ENCODE measurements at regions not wholly inside any gene's neighbourhood (a gene's known extent, or its start where the extent isn't known, plus 50 kb on each side); places are given as distances from the start of the nearest gene placed in this dataset.

DNA sequence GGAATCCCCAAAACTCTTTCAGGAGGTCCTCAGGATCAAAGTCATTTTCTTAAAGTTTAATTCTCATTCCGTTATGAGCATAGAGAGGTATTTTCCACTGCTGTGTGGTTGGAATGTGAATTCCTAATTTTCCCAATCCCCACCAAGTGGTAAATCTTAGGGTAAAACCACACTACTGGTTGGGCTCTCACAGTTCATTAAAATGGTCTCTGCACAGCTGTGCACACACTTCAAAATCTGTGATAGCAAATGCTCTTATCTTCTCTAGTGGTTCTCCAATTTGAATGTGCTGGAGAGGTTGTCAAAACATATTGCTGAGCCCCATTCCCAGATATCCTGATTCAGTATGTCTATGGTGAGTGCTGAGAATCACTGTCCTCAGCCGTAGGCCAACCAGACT lies 189.1 kb downstream of the BMP4 start:
- TF ChIP-seq, protein P1, sequence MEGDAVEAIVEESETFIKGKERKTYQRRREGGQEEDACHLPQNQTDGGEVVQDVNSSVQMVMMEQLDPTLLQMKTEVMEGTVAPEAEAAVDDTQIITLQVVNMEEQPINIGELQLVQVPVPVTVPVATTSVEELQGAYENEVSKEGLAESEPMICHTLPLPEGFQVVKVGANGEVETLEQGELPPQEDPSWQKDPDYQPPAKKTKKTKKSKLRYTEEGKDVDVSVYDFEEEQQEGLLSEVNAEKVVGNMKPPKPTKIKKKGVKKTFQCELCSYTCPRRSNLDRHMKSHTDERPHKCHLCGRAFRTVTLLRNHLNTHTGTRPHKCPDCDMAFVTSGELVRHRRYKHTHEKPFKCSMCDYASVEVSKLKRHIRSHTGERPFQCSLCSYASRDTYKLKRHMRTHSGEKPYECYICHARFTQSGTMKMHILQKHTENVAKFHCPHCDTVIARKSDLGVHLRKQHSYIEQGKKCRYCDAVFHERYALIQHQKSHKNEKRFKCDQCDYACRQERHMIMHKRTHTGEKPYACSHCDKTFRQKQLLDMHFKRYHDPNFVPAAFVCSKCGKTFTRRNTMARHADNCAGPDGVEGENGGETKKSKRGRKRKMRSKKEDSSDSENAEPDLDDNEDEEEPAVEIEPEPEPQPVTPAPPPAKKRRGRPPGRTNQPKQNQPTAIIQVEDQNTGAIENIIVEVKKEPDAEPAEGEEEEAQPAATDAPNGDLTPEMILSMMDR (IDR thresholded peaks at IDR 0.05; ENCODE audit: borderline replicate concordance, extremely low read depth, insufficient read depth) = no peak
- Histone ChIP-seq H3K4me1 (ENCODE audit: control insufficient read depth in 2 of 3, insufficient read depth in 2 of 3, low read depth in 1 of 3, low read length in 3 of 3) (no peaks in the 10 kb centered on the region), H3K9me3 (ENCODE audit: control insufficient read depth in 2 of 3, insufficient read depth in 1 of 3, low read length in 3 of 3) (no peaks in the 10 kb centered on the region), H3K27me3 (ENCODE audit: control insufficient read depth, insufficient read depth, low read length) (no peaks in the 10 kb centered on the region), H3K36me3 (ENCODE audit: control insufficient read depth in 2 of 3, insufficient read depth in 3 of 3, low read length in 3 of 3) (no peaks in the 10 kb centered on the region), H3K27ac (ENCODE audit: low read depth in 2 of 2, low read length in 2 of 2) (no peak overlapping the region), H3K9ac (ENCODE audit: low read length in 3 of 3) (no peak overlapping the region), H3K4me3 (ENCODE audit: low read length in 3 of 3) (no peak overlapping the region)
- FAIRE-seq = no peak
- intact Hi-C loops (cut with DNase I) = no loop called here
- no peak for DNase-seq

DNA sequence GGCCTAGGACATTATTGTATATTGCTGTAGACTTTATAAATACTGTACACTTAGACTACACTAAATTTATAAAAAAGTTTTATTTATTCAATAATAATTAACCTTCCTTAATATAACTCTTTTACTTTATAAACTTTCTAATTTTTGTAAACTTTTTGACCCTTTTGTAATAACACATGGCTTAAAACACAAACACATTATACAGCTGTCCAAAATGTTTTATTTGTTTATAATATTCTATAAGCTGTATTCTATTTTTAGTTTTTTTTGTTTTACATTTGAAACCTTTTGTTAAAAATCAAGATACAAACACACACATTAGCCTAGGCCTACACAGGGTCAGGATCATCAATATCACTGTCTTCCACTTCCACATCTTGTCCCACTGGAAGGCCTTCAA lies 190.0 kb downstream of the BMP4 start:
- Histone ChIP-seq H3K4me3 (ENCODE audit: low read length in 3 of 3) (no peak overlapping the region), H3K27me3 (ENCODE audit: control insufficient read depth, insufficient read depth, low read length) (no peaks in the 10 kb centered on the region), H3K36me3 (ENCODE audit: control insufficient read depth in 2 of 3, insufficient read depth in 3 of 3, low read length in 3 of 3) (no peaks in the 10 kb centered on the region), H3K9ac (ENCODE audit: low read length in 3 of 3) (no peak overlapping the region), H3K4me1 (ENCODE audit: control insufficient read depth in 2 of 3, insufficient read depth in 2 of 3, low read depth in 1 of 3, low read length in 3 of 3) (no peaks in the 10 kb centered on the region), H3K9me3 (ENCODE audit: control insufficient read depth in 2 of 3, insufficient read depth in 1 of 3, low read length in 3 of 3) (no peaks in the 10 kb centered on the region), H3K27ac (ENCODE audit: low read depth in 2 of 2, low read length in 2 of 2) (no peak overlapping the region)
- FAIRE-seq = peak; percentile 53
- TF ChIP-seq, protein P1 (IDR thresholded peaks at IDR 0.05; ENCODE audit: borderline replicate concordance, extremely low read depth, insufficient read depth) = no peak
- no peak for DNase-seq
- intact Hi-C loops (cut with DNase I) = no loop called here

DNA sequence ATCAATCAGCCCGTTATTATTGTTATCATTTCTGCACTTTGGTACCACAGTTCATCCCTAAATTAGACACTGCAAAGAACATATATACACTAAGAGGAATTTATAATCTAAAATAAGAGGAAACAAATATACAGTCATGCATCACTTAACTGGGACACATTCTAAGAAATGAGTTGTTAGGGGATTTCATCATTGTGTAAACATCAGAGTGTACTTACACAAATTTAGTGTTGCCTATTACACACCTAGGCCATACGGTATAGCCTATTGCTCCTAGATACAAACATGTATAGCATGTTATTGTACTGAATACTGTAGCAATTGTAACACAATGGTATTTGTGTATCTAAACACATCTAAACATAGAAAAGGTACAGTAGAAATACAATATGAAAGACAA lies 190.5 kb downstream of the BMP4 start:
- H3K4me1 ChIP-seq (ENCODE audit: control insufficient read depth in 2 of 3, insufficient read depth in 2 of 3, low read depth in 1 of 3, low read length in 3 of 3) = no peaks in the 10 kb centered on the region
- DNase-seq = no peak
- H3K36me3 ChIP-seq (ENCODE audit: control insufficient read depth in 2 of 3, insufficient read depth in 3 of 3, low read length in 3 of 3) = no peaks in the 10 kb centered on the region
- peaks cover 0 to 2% (median 0%) of the 10 kb centered on the region in 3 donors for H3K9me3 ChIP-seq (ENCODE audit: control insufficient read depth in 2 of 3, insufficient read depth in 1 of 3, low read length in 3 of 3)
- intact Hi-C loops (cut with DNase I) = no loop called here
- TF ChIP-seq, protein P1 (IDR thresholded peaks at IDR 0.05; ENCODE audit: borderline replicate concordance, extremely low read depth, insufficient read depth) = no peak
- H3K27ac ChIP-seq (ENCODE audit: low read depth in 2 of 2, low read length in 2 of 2) = no peak overlapping the region
- H3K27me3 ChIP-seq (ENCODE audit: control insufficient read depth, insufficient read depth, low read length) = no peaks in the 10 kb centered on the region
- H3K9ac ChIP-seq (ENCODE audit: low read length in 3 of 3) = no peak overlapping the region
- no peak overlapping the region for H3K4me3 ChIP-seq (ENCODE audit: low read length in 3 of 3)
- no peak for FAIRE-seq

DNA sequence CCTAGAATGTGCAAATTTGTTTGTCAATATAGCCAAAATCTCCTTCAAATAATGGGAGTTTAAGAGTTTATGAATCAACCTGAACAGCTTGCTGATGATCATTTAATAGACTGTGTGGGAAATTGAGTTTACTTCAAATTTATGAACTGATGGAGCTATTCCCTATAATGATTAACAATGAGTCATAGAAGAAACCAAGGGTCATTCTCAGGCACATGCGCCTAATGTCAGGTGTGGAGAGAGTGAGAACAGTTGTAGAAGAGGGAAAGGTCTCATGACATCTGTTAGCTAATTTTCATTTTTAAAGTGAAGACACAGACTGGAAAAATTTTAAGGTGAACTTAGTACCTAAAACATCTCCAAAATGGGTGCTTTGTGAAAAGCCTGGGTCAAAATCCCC lies 191.8 kb downstream of the BMP4 start:
- no peaks in the 10 kb centered on the region for H3K27me3 ChIP-seq (ENCODE audit: control insufficient read depth, insufficient read depth, low read length)
- H3K36me3 ChIP-seq (ENCODE audit: control insufficient read depth in 2 of 3, insufficient read depth in 3 of 3, low read length in 3 of 3) = no peaks in the 10 kb centered on the region
- no peak for DNase-seq
- peaks cover 0 to 2% (median 0%) of the 10 kb centered on the region in 3 donors for H3K9me3 ChIP-seq (ENCODE audit: control insufficient read depth in 2 of 3, insufficient read depth in 1 of 3, low read length in 3 of 3)
- H3K9ac ChIP-seq (ENCODE audit: low read length in 3 of 3) = no peak overlapping the region
- intact Hi-C loops (cut with DNase I) = no loop called here
- H3K4me3 ChIP-seq (ENCODE audit: low read length in 3 of 3) = no peak overlapping the region
- TF ChIP-seq, protein P1 (IDR thresholded peaks at IDR 0.05; ENCODE audit: borderline replicate concordance, extremely low read depth, insufficient read depth) = no peak
- H3K4me1 ChIP-seq (ENCODE audit: control insufficient read depth in 2 of 3, insufficient read depth in 2 of 3, low read depth in 1 of 3, low read length in 3 of 3) = no peaks in the 10 kb centered on the region
- no peak for FAIRE-seq
- H3K27ac ChIP-seq (ENCODE audit: low read depth in 2 of 2, low read length in 2 of 2) = no peak overlapping the region
